Upper lobe of left lung (tissue), 4 donors: ENCODE measurements at regions not wholly inside any gene's neighbourhood (a gene's known extent, or its start where the extent isn't known, plus 50 kb on each side); places are given as distances from the start of the nearest gene placed in this dataset.

Experiments used
- CTCF ChIP-seq, 6 experiments: fragments of 450-650 bp in 4 of 6; fragments of 200-600 bp in 2 of 6; sonication (generic) in 2 of 6; IDR thresholded peaks; one replicate each; pipeline ENCODE4 v1.5.1; 2016 to 2019; ENCODE audit warnings: antibody characterized with exemption in 6 of 6
- POLR2AphosphoS5 ChIP-seq, 2 donors: sonication (generic); formaldehyde crosslinking; IDR thresholded peaks; one replicate each; pipeline ENCODE4 v1.5.1; 2017; ENCODE audit warnings: antibody characterized with exemption in 2 of 2

GRCh38 chr10:131444286-131444685, 132.8 kb upstream of the TCERG1L start:
- TF ChIP-seq CTCF (IDR thresholded peaks at IDR 0.05) (no peak), POLR2AphosphoS5 (IDR thresholded peaks at IDR 0.05) (no peak)
